HG03108 (cell line): ENCODE measurements at regions not wholly inside any gene's neighbourhood (a gene's known extent, or its start where the extent isn't known, plus 50 kb on each side); places are given as distances from the start of the nearest gene placed in this dataset.
"Not testable (repeated sequence)": the region's sequence is repeated elsewhere in the genome, so short reads cannot be mapped to it uniquely, and the experiment has no call there.

Experiments used
- ATAC-seq: cut with Tn5 transposase; IDR thresholded peaks from one replicate; pipeline ENCODE4 v1.9.1; 2021; ENCODE audit warnings: moderate library complexity; ENCODE audit not compliant: unreplicated experiment

DNA sequence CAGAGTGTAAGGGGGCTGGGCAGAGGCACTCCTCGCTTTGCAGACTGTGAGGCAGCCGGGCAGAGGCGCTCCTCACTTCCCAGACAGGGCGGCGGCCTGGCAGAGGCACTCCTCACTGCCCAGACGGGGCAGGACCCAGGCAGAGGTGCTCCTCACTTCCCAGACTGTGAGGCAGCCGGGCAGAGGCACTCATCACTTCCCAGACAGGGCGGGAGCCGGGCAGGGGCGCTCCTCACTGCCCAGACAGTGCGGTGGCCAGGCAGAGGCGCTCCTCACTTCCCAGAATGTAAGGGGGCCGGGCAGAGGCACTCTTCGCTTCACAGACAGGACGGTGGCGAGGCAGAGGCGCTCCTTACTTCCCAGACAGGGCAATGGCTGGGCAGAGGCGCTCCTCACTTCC lies 442.5 kb downstream of the SPATA31D1 start:
- ATAC-seq, result no peak

- not testable (repeated sequence) for ATAC-seq
Measured at GRCh38 chr9:82433290-82433931, 444.8 kb downstream of the SPATA31D1 start.

DNA sequence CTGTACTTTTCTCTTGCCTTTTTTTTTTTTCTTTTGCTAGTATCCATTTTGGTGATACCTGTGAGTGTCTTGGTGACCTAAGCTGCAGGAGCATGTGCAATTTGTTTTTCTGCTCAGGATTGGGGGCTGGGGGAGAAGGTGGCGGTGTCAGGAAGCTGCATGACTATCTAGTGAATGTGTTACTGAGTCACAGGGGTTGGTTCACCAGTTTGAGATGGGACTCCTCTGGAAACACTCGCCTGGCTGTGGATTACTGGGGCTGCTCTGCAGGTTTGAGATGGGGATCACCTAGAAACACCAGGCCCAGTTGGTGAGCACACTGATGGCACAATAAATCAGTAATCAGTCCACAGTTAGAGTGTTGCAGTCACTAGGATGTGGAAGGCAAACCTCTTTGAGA lies 447.9 kb downstream of the SPATA31D1 start:
- no peak for ATAC-seq

GRCh38 chr9:82437183-82437582 lies 448.6 kb downstream of the SPATA31D1 start:
- ATAC-seq, result not testable (repeated sequence)

GRCh38 chr9:82438581-82438980 lies 450.0 kb downstream of the SPATA31D1 start:
- no peak for ATAC-seq

DNA sequence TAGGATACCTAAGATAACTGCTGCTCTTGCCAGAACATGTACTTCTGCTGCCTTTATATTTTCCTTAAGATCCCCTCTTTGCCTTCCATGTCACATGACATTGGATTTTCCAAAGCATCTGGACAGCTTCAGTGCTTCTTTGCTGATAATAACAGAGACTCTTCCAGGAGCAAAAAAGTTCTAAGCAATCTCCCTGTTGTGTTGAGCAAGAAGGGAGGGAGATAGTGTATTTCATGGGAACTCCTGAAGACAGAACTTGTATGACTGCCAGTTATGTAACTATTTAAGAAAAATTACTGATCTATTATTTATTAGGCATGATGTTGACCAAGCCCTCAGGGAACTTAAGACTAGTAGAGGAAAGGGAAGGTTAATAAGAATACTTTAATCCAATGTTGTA lies 454.7 kb downstream of the SPATA31D1 start:
- no peak for ATAC-seq

GRCh38 chr9:82445556-82445955 lies 457.0 kb downstream of the SPATA31D1 start:
- no peak for ATAC-seq

GRCh38 chr9:82447343-82447742 lies 458.8 kb downstream of the SPATA31D1 start:
- ATAC-seq, result no peak

GRCh38 chr9:82449986-82450385 lies 461.4 kb downstream of the SPATA31D1 start:
- no peak for ATAC-seq

DNA sequence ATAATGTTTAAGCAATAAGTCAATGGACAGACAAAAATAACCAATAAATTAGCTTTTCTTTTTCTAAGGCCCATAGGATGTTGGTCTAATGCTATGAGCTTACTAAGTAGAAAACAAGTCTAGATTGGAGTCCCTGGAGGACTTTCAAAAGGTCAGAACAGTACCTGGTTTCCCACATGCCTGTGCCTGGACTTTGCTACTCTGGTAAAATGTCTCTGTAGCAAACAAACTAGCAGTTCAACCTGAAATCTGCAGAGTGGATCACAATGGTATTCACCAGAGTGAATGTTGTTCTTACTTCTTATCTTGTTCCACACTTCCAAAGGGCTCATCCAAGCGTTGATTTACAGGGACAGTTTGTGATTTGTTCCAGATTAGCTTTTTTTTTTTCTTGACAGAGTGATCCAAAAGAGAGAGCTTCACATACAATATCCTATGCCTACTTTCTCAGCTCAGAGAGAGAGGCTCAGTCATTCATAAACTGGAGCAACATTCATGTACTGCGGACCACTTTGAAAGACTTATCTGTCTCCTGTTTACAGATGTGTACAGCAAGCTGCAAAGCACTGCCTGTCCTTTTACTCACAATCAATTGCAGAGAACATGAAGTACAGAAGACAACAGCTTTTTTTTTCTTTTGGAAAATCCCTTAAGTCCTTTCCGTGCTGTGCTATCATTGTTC lies 466.1 kb downstream of the SPATA31D1 start:
- ATAC-seq, result no peak

DNA sequence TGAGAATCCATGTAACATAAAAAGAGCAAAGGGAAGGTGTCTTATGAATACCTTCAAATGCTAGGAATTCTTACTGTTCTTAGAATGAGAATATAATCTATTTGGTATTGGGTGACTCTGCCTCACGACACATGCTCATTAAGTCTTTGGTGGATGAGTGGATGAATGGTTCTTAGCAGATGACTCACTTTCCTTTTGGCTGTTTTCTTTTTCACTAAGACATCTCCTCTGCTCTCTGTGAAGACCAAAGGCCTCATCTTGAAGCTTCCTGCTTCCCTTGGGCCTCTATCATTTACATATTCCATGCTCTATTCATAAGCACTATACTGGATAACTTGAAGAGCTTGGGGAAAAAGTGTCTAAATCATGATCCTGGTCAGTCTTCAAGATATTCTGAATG lies 468.1 kb downstream of the SPATA31D1 start:
- no peak for ATAC-seq

GRCh38 chr9:82457298-82457697 lies 468.7 kb downstream of the SPATA31D1 start:
- ATAC-seq, result no peak

DNA sequence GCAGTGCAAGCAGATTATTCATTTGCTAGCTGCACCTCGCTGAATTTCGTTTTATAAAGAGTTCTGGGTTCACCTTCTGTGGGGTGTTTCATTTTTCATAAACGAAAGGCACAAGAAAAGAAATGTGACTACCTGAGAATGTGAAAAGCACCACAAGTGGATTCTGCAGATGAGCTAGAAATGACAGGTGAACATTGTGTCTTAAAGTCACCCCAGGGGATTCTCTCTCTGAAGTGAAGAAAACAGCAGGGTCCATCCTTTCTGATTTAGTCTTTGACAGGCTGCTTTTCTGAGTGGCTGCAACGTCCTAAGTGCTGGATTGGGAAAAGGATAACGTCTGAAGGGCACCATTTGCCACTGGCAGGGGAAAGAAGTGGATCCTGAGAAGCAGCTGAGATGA lies 469.3 kb downstream of the SPATA31D1 start:
- no peak for ATAC-seq

DNA sequence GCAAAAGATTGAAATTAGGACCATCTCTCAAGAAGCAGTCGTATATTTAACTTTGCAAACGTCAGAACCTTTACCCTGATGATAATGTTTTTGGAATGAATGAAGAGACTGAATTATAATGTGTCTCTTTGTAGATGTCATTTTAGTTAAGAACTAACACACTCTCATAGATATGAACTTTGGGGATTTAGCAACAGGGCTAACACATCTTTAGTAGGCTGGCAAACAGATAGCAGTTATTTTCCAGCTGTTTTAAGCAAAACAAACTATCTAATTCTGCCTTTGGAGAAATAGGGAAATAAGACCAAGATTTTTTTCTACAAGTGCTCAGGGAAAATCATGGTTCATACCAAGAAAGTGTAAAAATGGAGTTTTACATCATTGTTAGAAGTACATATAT lies 469.7 kb downstream of the SPATA31D1 start:
- no peak for ATAC-seq

- ATAC-seq, result no peak
Measured at GRCh38 chr9:82466616-82467260, 478.2 kb downstream of the SPATA31D1 start.

DNA sequence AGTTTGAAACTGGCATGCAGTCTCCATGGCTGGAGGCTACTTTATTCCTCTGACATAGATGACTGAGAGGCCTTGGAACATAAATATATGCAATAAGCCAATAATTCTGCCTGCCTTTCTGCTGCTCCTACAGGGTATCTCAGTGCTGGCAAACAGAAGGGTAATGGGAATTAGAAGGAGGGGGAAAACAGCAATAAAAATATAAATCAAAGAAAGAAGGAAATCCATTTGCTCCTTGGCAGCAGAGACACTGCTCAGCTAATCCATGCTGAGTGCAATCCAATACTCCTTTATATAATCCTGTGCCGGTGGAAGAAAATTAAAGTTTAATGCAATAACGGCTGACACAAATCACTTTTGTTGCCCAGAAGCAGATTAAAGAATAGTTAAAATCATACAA lies 478.9 kb downstream of the SPATA31D1 start:
- ATAC-seq, result no peak

GRCh38 chr9:82474235-82474634 lies 485.7 kb downstream of the SPATA31D1 start:
- no peak for ATAC-seq

DNA sequence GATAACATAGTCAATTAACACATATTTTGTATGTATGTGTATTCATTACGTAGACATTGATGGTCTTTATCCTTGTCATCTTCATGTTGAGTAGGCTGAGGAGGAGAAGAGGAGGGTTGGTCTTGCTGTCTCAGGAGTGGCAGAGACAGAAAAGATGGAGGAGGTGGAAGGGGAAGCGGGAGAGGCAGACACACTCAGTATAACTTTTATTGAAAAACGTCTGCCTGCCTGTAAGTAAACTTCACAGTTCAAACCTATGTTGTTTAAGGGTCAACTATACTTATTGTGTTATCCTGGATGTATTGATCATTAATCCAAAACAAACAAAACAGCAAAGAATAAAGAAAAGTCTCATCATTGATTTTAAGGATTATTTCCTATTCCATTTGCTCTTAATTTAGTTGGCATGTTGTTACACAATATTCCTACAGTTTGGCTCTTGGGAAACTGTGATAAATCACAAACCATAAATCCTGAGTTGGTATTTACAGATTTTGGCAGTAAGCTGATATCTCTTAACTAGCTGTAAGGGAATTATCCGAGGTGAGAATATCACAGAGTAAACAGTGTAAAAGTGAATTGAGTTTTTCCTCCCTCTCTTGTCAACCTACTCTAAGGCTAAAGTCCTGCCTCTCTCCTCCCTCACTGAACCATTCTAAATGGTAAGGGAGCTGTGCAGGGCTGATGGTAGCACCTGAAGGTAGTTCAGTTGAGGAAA lies 487.2 kb downstream of the SPATA31D1 start:
- no peak for ATAC-seq

DNA sequence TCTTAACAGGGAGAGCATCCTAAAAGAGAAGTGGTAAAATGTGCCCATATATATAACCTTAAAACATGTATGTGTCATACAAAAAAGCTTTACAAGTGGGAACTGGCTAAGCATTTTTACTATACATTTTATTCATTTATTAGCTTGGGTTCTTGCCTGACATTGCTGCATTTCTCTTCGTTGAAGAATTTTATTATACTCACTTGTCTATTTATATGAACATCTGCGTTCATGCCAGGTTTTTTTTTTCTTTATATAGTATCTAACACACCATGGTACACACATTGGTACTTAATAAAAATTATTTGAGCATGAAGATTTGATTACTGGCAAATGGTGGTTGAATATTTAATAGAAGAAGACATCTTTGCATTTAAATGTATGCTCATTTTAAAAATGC lies 492.3 kb downstream of the SPATA31D1 start:
- no peak for ATAC-seq

GRCh38 chr9:82487935-82488312 lies 499.4 kb downstream of the SPATA31D1 start:
- no peak for ATAC-seq

DNA sequence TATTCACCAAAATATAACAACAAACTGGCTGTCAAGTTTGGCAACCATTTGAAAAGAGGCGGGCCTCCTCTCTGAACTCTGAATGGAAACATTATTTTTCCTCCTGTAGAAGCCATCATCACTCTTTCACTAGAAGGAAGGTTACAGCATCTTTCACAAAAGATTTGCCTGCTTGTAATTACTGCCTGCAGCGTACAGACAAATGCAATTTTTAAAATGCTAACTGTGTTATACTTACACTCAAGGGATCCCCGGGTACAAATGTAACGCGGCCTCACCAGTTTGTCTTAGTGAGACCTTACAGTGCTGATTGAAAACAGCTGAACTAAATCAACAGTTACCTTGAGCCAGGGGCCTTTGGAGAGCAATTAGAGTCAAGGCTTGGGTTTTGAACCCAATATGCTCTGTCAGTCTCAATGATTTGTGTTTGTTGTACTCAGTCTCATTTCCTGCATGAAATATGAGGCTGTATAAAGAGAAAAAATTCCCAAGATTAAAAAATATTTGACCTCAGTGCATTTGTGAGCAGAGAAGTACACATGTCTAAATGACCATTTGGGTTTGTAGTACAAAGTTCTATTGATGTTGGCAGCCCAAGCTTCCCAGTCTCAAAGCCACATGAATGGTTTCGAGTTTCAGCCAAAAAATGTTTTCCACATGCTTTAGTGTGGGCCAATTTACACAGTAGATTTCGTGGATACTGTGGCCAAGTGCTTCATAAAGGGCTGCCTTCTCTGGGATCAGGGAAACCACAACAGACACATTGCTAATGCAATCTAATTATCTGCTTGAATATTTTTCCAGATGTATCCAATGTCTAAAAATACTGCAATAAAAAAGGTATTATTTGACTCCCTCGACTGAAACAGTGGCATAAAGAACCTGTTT lies 500.0 kb downstream of the SPATA31D1 start:
- ATAC-seq, result no peak
